GM03348 (cell line): ENCODE measurements at regions not wholly inside any gene's neighbourhood (a gene's known extent, or its start where the extent isn't known, plus 50 kb on each side); places are given as distances from the start of the nearest gene placed in this dataset.
"Not testable (repeated sequence)": the region's sequence is repeated elsewhere in the genome, so short reads cannot be mapped to it uniquely, and the experiment has no call there.

Experiments
- DNase-seq: peaks from one replicate; pipeline ENCODE4 v3.0.0; 2012; ENCODE audit warnings: low spot score

DNA sequence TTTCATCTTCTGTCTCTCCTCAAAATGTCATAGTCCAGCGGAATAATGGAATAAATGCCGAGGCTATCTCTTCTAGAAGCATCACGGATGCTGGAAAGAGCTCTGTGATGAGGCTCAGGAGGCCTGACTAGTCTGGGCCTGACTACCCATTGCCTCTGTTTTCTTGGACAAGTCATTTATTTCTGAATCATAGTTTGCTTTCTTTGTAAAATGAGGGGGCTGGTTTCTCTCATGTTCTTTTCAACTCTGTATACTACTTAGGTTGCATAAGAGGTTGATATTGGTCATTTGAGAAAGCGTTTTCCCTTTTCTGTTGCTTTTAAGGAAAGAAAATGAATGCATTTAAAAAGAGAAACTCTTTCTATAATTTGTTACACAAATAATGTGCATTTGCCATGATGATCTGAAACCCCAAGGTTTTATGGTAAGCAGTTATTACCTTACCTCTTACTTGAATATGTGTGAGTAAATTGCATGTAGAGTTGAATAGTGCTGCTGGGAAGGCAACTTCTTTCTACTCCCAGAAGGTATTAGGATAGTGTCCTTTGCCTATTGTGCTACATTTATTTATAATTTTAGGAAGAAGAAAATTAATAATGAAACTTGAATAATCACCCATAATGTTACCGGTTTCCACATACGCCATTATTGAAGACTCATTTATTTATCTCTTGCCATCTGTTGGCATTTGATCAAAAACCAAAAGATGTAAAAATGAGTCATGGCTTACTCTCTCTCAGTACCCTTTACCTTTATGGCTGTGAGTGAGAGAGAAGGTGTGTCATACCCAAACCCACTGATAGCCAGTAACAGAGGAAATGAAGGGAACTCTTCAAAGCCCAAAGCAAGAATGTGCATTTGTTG is 179.1 kb downstream of the FASLG start:
- no peak for DNase-seq

DNA sequence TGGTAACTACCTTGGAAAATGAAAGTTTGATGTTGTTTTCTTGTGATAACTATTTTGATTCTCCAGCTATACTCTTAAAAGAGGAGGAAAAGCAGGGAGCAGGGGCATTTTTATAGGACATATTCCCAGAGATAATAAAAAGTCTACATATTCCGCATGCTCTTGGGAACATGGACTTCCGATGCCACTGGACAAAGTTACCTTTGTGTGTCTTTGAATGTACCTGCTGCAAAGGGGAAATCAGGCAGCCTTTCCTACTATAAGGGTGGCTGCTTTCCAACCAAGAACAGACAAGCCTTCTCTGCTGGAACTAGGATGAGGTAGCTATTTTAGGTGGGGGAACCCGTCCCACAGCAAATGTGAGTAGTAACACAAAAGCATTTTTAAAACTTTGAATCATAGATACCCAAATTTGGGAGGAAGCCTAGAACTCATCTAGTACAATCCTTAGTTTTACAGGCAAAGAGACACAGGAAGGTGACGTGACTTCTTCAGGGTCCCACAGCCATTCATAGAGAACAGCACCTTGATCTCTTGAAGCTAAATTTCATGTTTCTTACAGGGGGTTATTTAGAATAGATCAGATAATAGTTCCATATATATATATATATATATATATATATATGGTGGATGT is 179.9 kb downstream of the FASLG start:
- no peak for DNase-seq

- DNase-seq = not testable (repeated sequence)
These were observed 180.7 kb downstream of the FASLG start for GRCh38 chr1:172839639-172840038.

- no peak for DNase-seq
These were observed 184.5 kb downstream of the FASLG start for GRCh38 chr1:172843444-172843843.

- DNase-seq = no peak
These were observed 186.5 kb downstream of the FASLG start for GRCh38 chr1:172845371-172845770.

- DNase-seq = no peak
These were observed 187.0 kb downstream of the FASLG start for GRCh38 chr1:172845865-172846264.

- not testable (repeated sequence) for DNase-seq
These were observed 188.9 kb downstream of the FASLG start for GRCh38 chr1:172847814-172848213.

DNA sequence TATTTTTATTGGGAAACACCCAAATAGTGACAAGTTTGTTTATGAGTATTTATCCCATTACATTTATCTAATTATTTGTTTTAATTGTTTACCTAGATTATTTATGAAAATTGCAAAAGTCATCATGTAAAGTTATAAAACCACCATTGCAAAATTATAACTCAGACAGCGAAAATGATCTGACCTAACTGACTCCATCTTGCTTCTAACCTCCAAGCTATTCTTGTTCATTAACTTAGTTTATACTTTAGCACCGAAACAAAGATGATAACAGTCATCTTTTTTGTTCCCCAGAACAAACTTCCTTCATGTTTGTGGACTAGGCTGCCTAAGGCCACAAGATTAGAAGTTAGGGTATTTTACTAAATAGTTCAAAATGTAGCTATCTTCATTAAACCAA is 190.8 kb downstream of the FASLG start:
- no peak for DNase-seq

DNA sequence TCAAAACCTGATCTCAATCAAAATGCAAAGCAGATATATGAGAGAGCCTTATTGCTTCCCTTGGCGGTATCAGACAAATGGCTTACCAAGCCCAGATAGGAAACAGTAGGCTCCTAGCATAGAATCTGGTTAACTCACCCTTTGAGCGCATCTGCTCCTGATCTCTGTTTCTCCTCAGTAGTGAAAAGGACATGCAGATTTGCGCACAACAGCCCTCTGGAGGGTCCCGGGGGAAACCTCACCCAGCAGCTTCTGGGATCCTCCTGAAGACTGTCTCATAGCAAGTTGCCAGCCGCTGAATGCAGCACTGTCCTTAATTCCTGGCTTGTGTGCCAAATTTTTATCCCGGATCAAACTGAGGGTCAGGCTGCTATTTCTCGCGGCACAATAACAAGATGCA is 192.2 kb downstream of the FASLG start:
- no peak for DNase-seq

GRCh38 chr1:172851856-172852255 is 193.0 kb downstream of the FASLG start:
- no peak for DNase-seq

DNA sequence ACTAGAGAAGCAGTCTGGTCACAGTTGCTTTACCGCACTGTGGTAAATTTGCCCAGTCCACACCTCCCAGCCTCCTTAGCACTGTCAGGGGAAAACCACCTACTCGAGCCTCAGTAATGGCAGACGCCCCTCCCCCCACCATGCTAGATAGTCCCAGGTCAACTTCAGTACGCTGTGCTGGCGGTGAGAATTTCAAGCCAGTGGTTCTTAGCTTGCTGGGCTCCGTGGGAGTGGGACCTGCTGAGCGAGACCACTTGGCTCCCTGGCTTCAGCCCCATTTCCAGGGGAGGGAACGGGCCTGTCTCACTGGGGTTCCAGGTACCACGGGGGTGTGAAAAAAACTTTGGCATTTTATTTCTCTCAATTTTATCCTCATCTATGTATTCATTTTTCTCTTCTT is 194.8 kb downstream of the TNFSF18 start:
- DNase-seq = not testable (repeated sequence)

DNA sequence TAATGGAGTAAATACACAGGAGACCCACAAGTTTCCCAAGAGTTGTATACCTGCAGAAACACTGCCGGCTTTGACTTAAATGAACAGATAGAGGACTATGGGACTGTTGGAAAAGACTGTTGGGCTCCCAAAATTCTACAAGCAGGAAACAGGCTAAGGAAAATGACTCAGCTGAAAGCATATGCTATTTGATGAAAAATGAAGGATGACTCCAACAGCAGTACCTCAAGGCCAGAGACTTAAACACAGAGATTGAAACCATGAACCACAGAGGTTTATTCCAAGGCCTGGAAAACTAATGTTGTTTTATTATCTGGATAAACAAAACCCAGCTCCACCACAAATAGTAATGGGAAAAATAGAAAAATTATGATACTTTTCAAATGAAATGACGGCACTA is 187.7 kb downstream of the TNFSF18 start:
- DNase-seq = no peak

- no peak for DNase-seq
These were observed 183.4 kb downstream of the TNFSF18 start for GRCh38 chr1:172867216-172867818.

DNA sequence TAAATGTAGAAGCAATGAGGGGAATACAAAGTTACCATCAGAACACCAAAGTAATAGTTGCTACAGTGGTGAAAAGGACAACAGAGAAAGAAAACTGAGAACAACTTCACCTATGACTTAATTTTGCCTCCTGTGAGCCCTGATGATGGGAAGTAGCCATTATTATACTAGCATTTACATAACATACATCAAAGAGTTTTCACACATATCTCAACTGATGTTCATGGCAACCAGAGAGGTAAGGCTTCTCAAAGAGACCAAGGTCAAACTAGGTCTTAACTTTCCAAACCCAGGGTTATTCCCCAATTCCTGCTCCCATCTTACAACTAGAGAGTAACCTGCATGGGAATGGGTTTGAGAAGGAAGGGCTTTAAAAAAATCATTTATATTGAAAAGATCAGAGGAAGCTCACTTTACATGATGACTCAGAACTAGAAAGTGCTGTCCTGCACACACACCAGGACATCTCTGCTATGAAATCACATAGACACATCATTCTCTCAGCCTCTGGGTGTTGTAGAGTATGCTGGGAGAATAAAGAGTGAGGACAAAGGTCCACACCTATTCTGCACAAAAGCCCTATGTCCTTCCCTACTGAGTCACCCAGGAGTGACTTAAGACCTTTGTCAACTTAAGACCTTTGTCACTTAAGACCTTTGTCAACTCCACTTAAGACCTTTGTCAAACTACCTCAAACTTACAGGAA is 179.7 kb downstream of the TNFSF18 start:
- no peak for DNase-seq

GRCh38 chr1:172874950-172875349 is 175.8 kb downstream of the TNFSF18 start:
- no peak for DNase-seq

- DNase-seq = no peak
These were observed 174.8 kb downstream of the TNFSF18 start for GRCh38 chr1:172875892-172876291.

DNA sequence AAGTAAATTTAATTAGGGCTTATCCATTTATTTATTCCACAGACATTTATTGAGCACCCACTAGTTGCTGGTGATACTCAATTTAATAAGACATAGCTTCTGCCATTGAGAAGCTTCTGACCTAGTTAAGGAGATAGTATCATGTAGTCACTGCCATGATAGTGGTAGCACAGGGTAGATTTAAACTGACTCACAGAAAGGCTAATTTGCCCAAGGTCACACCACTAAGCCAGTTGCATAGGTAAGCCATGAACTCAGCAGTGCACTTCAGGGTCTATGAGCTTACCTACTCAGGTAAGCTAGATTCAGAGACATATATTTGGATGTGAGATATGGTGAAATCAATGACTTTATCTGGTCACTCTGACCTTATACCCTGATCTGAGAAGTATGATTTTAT is 168.4 kb downstream of the TNFSF18 start:
- no peak for DNase-seq

DNA sequence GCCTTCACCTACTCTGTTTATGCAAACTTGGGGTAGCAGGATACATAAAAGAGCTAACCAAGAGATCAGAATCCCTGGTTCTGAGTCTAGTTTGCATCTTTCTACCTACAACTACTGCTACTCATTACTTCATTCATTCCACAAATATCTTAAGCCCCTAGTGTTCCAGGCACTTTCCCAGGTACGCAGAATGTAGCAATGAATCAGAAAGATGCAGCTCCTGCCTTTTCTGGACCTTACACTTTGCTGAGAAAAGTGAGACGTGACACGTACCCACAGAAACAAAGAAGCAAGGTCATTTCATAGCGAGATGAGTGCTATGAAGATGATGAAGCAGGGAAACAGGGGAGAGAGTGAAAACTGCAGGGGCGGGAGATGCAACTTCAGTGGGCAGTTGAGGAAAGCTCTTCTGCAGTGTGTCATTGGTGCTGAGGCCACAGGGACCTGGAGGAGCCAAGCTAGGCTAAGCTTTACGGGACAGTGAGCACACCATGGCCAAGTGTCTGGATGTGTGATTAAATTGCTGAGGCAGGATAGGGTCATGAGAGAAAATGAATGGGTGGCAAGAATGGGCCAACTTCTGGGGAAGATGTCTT is 167.9 kb downstream of the TNFSF18 start:
- no peak for DNase-seq

DNA sequence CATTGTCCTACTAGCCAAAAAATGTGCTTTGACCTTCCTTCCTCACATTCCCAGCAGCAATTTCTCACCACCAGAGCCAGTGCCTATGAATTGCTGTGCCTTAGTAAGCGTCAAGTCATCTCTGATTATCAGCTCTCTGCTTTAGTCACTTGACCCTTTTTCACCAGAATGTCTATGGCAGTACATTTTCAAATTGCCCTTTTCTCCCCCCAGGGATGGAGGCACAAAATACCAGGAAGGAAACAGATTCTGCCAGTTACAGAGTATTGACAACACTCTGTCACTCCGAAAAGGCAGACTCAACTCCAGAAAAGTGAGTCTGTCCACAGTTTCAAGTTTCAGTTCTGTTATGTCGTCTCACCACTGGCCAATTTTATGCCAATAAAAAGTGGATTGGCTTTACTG is 167.4 kb downstream of the TNFSF18 start:
- DNase-seq = no peak

DNA sequence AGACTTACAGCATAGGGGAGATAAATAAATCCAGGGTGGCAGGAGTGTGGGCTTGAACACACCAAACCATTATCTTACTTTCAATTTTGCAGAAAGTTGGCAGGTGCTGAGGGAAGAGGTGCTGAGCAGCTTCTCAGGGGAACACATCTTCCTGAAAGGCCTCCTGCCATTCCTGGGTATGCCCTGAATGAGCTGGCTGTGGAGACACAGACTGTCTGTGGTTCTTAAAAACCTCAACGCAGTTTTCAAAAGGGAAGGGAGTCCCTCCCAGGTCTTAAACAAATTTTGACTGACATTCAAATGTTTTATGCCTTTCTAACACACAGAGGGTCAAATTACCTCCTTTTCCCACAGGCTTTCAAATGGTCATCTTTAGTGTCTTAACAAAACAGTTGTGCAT is 166.9 kb downstream of the TNFSF18 start:
- no peak for DNase-seq

DNA sequence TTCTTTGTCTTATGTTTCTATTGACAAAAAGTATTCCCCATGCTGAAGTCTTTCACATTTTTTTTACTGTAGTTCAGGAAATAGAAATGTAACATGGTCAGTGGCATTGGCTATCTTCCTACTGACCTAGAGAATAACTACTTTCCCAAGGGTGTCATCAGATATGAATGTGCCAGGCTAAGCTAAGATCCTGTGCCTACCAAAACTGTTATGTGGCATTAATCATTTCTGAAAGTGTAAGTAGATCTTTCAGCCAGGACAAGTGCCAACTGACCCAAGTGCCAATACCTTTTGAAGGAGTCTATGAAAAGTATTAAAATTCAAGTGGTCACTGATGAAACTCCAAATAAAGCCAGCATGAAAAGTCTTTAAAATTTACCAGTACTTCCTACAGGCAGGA is 165.3 kb downstream of the TNFSF18 start:
- no peak for DNase-seq

- DNase-seq = peak; percentile 21
These were observed 164.8 kb downstream of the TNFSF18 start for GRCh38 chr1:172885971-172886370.
